CD4-positive, alpha-beta T cell treated with Interleukin-15 for 1 hour (primary cell): ENCODE measurements at regions not wholly inside any gene's neighbourhood (a gene's known extent, or its start where the extent isn't known, plus 50 kb on each side); places are given as distances from the start of the nearest gene placed in this dataset.

Experiments
- DNase-seq: peaks from one replicate; pipeline ENCODE4 v3.0.0-alpha.2; 2020

- DNase-seq, result no peak
These were observed 59.0 kb upstream of the ZNF726 start for GRCh38 chr19:23855676-23856075.

GRCh38 chr19:23851966-23852365 lies 62.7 kb upstream of the ZNF726 start:
- no peak for DNase-seq

- no peak for DNase-seq
These were observed 74.1 kb upstream of the ZNF681 start for GRCh38 chr19:23832717-23833327.

- DNase-seq, result no peak
These were observed 65.3 kb upstream of the ZNF681 start for GRCh38 chr19:23823952-23824389.

GRCh38 chr19:23822735-23823134 lies 64.0 kb upstream of the ZNF681 start:
- DNase-seq, result no peak

- peak; percentile 22 for DNase-seq
These were observed 58.8 kb upstream of the ZNF681 start for GRCh38 chr19:23817519-23817918.

- no peak for DNase-seq
These were observed 51.8 kb upstream of the ZNF681 start for GRCh38 chr19:23810496-23810895.
